Immature natural killer cell (primary cell): ENCODE measurements at regions not wholly inside any gene's neighbourhood (a gene's known extent, or its start where the extent isn't known, plus 50 kb on each side); places are given as distances from the start of the nearest gene placed in this dataset.
"Not testable (repeated sequence)": the region's sequence is repeated elsewhere in the genome, so short reads cannot be mapped to it uniquely, and the experiment has no call there.

ENCODE experiments used
- DNase-seq, 3 donors: peaks; one replicate each; pipeline ENCODE4 v3.0.0; 2022; ENCODE audit warnings: mixed read lengths in 1 of 3
- H3K27ac Mint-ChIP-seq, 6 donors: one replicate each; pipeline ENCODE4 v1.8.0; 2020; ENCODE audit warnings: mixed read lengths in 6 of 6, mild to moderate bottlenecking in 5 of 6, inconsistent platforms in 4 of 6, moderate library complexity in 3 of 6
- H3K27me3 Mint-ChIP-seq, 3 donors: one replicate each; pipeline ENCODE4 v1.8.0; 2020 to 2021; ENCODE audit warnings: low read depth in 3 of 3, mild to moderate bottlenecking in 3 of 3, mixed read lengths in 3 of 3, moderate library complexity in 3 of 3, inconsistent platforms in 1 of 3
- H3K36me3 Mint-ChIP-seq, 3 donors: one replicate each; pipeline ENCODE4 v1.8.0; 2020; ENCODE audit warnings: mixed read lengths in 3 of 3, inconsistent platforms in 2 of 3, mild to moderate bottlenecking in 2 of 3
- H3K4me1 Mint-ChIP-seq, 2 donors: one replicate each; pipeline ENCODE4 v1.8.0; 2020; ENCODE audit warnings: inconsistent platforms in 2 of 2, mild to moderate bottlenecking in 2 of 2, mixed read lengths in 2 of 2, moderate library complexity in 1 of 2
- H3K4me3 Mint-ChIP-seq, 5 donors: one replicate each; pipeline ENCODE4 v1.8.0; 2020; ENCODE audit warnings: mild to moderate bottlenecking in 5 of 5, mixed read lengths in 5 of 5, inconsistent platforms in 3 of 5, moderate library complexity in 3 of 5
- H3K9me3 Mint-ChIP-seq, 6 donors: one replicate each; pipeline ENCODE4 v1.8.0; 2020; ENCODE audit warnings: mild to moderate bottlenecking in 6 of 6, mixed read lengths in 6 of 6, inconsistent platforms in 4 of 6, moderate library complexity in 3 of 6

DNA sequence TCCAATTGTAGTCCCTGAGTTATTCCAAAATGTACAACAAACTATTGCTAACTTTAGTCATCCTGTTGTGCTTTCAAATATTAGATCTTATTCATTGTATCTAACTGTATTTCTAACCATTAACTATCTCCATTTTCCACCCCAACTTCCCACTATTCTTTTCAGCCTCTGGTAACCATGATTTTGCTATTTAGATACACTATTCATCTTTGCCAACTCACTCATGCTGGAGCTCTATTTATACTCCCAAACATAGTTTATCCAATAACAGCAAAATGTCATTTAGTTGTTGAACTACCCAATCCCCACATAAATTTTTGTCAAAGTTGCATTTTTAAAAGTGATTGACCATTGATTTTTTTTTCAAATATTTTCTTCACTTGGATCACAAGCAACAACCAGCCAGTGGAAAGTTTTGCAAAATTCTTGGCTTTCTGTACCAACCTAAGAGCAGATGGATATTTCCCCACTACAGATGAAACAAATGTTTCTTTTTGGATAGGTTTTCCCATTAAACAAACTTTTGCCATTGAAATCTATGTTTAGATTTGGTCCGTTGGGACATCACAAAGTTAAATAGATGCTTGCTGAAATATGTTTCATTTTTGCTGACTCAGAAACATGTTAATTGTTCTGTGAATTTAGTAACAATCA is 866.0 kb downstream of the LTN1 start:
- no peaks in the 10 kb centered on the region for H3K27me3 Mint-ChIP-seq
- no peak overlapping the region for H3K27ac Mint-ChIP-seq
- DNase-seq, result no peak
- no peak overlapping the region for H3K4me3 Mint-ChIP-seq
- H3K4me1 Mint-ChIP-seq, result no peaks in the 10 kb centered on the region
- no peaks in the 10 kb centered on the region for H3K36me3 Mint-ChIP-seq
- H3K9me3 Mint-ChIP-seq, result peaks cover 0 to 11% (median 8%) of the 10 kb centered on the region in 6 donors

DNA sequence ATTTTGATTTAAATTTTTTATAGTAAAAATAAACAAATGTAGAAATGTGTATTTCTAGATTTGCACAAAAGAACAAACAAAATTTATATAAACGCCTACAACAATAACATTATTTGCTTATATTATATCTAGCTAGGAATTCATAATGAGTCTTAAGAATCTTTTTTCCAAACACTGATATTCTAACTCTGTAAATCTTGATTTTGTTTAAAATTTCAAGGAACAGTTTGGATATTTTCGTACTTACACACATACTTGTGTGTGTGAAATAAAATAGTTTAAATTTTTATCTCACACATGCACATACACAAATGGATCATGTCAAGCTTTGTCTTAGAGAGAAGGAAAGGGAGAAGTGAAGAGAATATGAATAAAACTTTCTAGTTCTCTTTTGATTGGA is 868.1 kb downstream of the LTN1 start:
- H3K4me3 Mint-ChIP-seq, result no peak overlapping the region
- no peaks in the 10 kb centered on the region for H3K27me3 Mint-ChIP-seq
- DNase-seq, result no peak
- H3K4me1 Mint-ChIP-seq, result no peaks in the 10 kb centered on the region
- H3K36me3 Mint-ChIP-seq, result no peaks in the 10 kb centered on the region
- peaks cover 0 to 7% (median 2%) of the 10 kb centered on the region in 6 donors for H3K9me3 Mint-ChIP-seq
- no peak overlapping the region for H3K27ac Mint-ChIP-seq

DNA sequence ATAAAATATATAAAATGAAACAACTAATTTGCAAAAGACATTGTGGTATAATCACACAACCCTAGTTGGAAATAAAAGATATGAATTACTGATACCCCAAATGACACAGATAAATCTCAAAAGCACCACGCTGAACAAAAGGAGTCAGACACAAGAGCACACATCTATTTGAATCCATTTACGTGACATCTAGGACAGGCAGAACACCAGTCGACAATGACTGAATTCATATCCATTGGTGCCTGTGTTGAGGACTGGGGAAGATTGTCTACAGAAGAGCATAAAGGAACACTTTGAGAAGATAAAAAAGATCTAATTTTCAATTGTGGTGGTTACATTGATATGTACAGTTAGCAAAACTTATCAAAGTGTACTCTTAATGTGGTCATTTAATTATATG is 874.1 kb downstream of the LTN1 start:
- Mint-ChIP-seq H3K4me1 (no peaks in the 10 kb centered on the region), H3K36me3 (no peaks in the 10 kb centered on the region)

DNA sequence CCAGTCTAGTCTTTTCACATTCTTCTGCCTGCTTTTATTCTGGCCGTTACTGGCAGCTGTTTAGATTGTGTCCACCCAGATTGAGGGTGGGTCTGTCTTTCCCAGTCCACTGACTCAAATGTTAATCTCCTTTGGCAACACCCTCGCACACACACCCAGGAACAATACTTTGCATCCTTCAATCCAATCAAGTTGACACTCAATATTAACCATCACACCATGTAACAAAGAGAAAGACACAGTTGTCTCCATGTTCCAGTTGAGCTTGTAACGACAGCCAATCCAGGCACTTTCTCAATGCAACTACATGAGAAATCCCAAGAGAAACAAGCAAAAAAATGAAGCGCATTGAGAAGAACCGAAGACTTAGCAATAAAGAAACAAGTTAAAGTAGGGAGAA is 877.7 kb downstream of the LTN1 start:
- not testable (repeated sequence) for H3K4me3 Mint-ChIP-seq, H3K36me3 Mint-ChIP-seq, H3K27ac Mint-ChIP-seq

More for the DNA sequence above, 874.1 kb downstream of the LTN1 start:
- no peak for DNase-seq
- H3K4me3 Mint-ChIP-seq, result no peak overlapping the region
- H3K9me3 Mint-ChIP-seq, result peaks cover 0 to 4% (median 3%) of the 10 kb centered on the region in 6 donors
- no peaks in the 10 kb centered on the region for H3K27me3 Mint-ChIP-seq
- H3K27ac Mint-ChIP-seq, result no peak overlapping the region

DNA sequence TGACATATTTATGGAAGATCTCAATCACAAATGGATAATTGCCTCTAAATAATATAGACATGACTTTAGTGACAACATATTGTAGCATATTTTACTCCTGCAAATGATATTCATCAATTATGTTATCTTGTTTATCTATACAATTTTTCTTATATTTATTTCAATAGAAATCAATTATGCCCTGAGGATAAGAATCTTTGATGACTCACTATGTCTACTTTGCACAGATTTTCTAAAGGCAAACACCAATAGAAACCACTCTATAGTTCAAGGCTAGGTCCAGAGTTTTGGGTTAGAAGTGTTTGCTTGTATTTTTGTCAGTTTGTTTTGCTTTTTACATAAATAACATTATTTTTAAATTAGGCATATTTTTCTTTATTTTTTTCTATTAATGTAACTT is 879.0 kb downstream of the LTN1 start:
- Mint-ChIP-seq H3K9me3 (peaks cover 0 to 18% (median 4%) of the 10 kb centered on the region in 6 donors), H3K27ac (no peak overlapping the region), H3K4me1 (no peaks in the 10 kb centered on the region), H3K36me3 (no peaks in the 10 kb centered on the region), H3K4me3 (no peak overlapping the region), H3K27me3 (no peaks in the 10 kb centered on the region)
- no peak for DNase-seq

More for the DNA sequence above, 877.7 kb downstream of the LTN1 start:
- H3K27me3 Mint-ChIP-seq, H3K4me1 Mint-ChIP-seq, DNase-seq: not testable (repeated sequence)
- H3K9me3 Mint-ChIP-seq, result peaks cover 2 to 18% (median 3%) of the 10 kb centered on the region in 6 donors

DNA sequence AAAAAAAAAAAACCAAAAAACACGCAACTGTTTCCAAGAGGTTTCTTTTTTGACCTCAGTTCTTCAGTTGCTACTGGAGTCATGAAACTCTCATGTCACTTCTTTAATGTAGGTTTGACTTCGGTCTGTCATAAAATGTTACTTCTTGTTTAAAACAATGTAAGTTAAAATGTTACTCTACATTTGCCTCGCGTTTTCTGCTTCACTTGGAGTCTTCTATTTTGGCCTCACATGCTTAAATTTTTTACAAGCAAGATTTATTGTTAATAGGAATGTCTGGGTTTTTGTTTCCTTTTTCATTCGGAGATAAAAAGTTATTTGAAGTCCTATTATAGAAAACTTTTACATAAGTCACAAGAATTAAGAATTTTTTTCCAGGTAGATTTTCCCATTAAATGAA is 880.2 kb downstream of the LTN1 start:
- Mint-ChIP-seq H3K4me3 (no peak overlapping the region), H3K36me3 (no peaks in the 10 kb centered on the region), H3K9me3 (peaks cover 0 to 18% (median 5%) of the 10 kb centered on the region in 6 donors), H3K4me1 (no peaks in the 10 kb centered on the region), H3K27ac (no peak overlapping the region), H3K27me3 (no peaks in the 10 kb centered on the region)
- DNase-seq, result no peak

DNA sequence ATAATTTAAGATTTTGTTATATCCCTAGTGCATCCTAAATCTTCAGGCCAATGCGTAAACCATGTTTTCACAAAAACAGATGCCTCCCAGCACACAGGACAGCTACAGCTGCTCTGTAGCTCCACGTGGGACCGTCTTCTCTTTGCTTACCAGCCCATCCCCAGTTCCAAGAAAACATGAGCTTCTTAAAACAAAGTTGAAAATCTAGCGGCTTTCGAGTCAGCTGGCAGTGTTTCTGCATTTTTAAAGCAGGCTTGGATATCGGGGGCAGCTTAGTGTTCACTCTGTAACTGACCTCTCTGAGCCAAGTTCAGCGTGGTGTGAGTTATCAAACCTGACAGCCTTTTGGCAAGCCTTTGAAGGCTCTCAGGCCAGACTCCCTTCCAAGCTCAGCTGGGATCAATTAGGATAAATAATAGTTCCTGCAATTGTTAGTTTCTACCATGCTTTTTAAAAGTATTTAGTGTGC is 881.5 kb downstream of the LTN1 start:
- Mint-ChIP-seq H3K27me3 (no peaks in the 10 kb centered on the region), H3K4me3 (no peak overlapping the region), H3K27ac (no peak overlapping the region), H3K4me1 (no peaks in the 10 kb centered on the region), H3K36me3 (no peaks in the 10 kb centered on the region), H3K9me3 (peaks cover 0 to 28% (median 5%) of the 10 kb centered on the region in 6 donors)
- DNase-seq, result no peak

DNA sequence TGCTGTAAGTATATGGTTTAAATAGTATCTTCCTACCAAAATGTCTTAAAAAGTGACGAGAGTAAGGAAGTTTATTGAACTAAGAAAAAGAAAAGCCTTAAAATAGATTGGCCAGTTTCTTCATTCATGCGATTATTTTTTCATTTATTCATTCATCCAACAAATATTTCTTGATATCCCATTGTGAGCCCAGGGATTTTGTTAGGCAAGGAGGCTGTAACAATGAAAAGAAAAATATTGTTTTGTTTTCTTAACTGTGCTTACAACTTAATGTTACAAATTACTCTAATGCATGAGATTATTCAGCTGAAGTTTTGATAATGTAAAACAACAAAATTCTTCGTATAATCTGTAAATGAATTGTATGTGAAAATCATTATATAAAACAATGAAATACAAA is 882.0 kb downstream of the LTN1 start:
- no peak for DNase-seq
- Mint-ChIP-seq H3K36me3 (no peaks in the 10 kb centered on the region), H3K27me3 (no peaks in the 10 kb centered on the region), H3K9me3 (peaks cover 0 to 26% (median 4%) of the 10 kb centered on the region in 6 donors), H3K4me3 (no peak overlapping the region), H3K27ac (no peak overlapping the region), H3K4me1 (no peaks in the 10 kb centered on the region)

DNA sequence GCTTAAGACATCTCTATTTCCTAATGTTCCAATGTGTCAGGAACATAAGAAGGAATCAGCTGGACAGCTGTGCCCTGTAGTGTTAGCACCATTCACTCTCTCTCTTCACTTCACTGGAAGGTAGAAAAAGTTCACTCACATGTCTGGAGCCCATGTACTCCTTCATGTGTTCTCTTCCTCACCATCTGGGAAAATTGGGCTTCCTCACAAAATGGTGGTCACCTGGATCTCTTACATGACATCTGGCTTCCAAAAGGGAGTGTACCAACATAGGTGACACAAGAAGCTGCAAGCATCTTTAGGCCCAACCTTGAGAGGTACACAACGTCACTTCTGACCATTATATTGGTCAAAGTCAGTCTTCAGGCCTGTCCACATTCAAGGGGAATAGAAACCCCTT is 882.6 kb downstream of the LTN1 start:
- no peak for DNase-seq
- Mint-ChIP-seq H3K36me3 (no peaks in the 10 kb centered on the region), H3K27me3 (no peaks in the 10 kb centered on the region), H3K9me3 (peaks cover 0 to 24% (median 3%) of the 10 kb centered on the region in 6 donors), H3K4me3 (no peak overlapping the region), H3K27ac (no peak overlapping the region), H3K4me1 (no peaks in the 10 kb centered on the region)

DNA sequence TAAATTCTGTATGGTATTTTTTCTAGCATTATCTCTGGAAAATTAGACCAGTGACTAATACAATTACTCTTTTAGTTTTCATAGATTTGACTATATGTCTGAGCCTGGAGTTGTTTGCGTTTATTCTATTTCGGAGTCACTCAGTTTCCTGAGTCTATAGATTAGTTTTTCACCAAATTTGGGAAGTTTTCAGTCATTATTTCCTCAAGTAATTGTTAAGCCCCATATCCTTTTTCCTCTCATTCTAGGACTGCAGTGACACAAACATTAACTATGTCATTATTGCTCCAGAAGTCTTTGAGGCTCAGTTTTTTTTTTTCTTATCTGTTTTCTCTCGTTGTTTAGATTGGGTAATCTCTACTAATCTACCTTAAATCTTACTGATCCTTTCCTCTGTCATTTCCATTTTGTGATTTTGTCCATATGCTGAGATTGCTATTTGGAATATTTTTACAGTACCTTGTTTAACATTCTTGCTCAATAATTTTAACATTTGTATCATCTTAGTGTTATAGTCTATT is 886.2 kb downstream of the LTN1 start:
- peaks cover 0 to 2% (median 0%) of the 10 kb centered on the region in 3 donors for H3K27me3 Mint-ChIP-seq
- H3K36me3 Mint-ChIP-seq, result no peaks in the 10 kb centered on the region
- no peak overlapping the region for H3K27ac Mint-ChIP-seq
- H3K4me1 Mint-ChIP-seq, result no peaks in the 10 kb centered on the region
- no peak for DNase-seq
- H3K4me3 Mint-ChIP-seq, result no peak overlapping the region
- peaks cover 0 to 18% (median 3%) of the 10 kb centered on the region in 6 donors for H3K9me3 Mint-ChIP-seq

DNA sequence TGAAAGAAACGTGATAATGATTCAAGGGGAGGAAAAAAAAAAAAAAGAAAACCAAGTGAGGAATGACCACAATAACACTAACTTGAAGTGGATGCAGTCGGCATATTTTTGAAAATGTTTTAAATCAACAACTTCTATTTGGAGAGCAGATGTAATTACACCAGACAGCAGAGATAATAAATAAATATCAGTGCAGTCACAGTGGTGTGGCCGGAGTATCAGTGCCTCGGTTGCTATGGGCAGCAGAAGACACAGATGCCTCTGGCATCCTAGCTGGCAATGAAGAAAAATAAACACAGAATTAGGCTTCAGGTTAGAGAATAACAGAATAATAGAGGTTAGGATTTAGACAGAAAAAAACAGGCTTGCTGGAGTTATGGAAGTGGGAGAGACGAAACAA is 888.3 kb downstream of the LTN1 start:
- Mint-ChIP-seq H3K9me3 (peaks cover 0 to 14% (median 1%) of the 10 kb centered on the region in 6 donors), H3K27me3 (peaks cover 0 to 2% (median 0%) of the 10 kb centered on the region in 3 donors), H3K4me1 (no peaks in the 10 kb centered on the region), H3K27ac (no peak overlapping the region), H3K4me3 (no peak overlapping the region), H3K36me3 (no peaks in the 10 kb centered on the region)
- no peak for DNase-seq

DNA sequence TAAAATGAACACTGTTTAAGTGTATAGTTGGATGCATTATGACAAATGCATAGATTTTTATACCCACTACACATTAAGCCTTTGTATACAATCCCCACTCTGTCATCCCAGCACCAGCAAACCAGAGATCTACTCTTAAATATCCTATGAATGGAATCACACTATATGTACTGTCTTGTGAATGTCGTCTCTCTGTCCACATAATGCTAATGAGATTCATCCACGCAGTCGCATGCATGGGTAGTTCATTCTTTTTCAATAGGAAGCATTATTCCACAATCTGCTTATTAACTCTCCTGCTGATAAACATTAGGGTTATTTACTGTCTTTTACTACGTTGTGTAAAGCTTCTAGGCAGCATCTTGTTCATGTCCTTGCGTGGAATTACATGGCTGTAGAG is 892.3 kb downstream of the LTN1 start:
- H3K4me3 Mint-ChIP-seq, result no peak overlapping the region
- H3K27me3 Mint-ChIP-seq, result peaks cover 0 to 2% (median 0%) of the 10 kb centered on the region in 3 donors
- no peaks in the 10 kb centered on the region for H3K4me1 Mint-ChIP-seq
- DNase-seq, result no peak
- H3K9me3 Mint-ChIP-seq, result peaks cover 0 to 4% (median 0%) of the 10 kb centered on the region in 6 donors
- H3K36me3 Mint-ChIP-seq, result no peaks in the 10 kb centered on the region
- H3K27ac Mint-ChIP-seq, result no peak overlapping the region

DNA sequence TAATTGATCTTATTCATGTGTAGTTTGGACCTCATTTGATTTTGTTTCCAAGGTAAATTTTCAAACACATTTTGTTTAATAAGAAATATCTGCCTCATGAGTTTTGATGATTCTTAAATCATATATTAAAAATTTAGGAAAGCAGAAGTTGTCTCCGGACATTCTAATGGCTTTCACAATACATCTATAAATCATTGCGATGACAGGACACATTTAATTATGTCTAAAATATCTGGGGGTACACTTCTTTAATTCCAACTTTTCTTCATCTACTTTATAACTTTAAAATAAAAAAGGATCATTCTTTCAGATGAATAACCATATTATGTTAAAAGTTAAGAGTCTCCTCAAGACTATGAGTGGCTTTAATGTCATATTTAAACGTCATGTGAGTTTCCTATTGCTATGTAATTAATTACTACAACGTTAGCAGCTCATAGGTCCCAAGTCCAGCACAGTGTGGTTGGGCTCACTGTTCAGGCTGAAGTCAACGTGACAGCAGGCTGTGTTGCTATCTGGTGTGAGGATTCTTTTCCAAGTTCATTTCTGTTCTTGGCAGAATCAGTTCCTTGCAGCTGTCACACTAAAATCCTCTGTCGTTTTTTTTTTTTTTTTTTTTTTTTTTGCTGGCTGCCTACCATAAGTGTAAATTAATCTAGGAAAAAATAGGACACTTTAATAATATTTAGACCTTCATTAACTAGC is 893.5 kb downstream of the LTN1 start:
- H3K4me3 Mint-ChIP-seq, result no peak overlapping the region
- DNase-seq, result no peak
- no peak overlapping the region for H3K27ac Mint-ChIP-seq
- peaks cover 0 to under 1% (median 0%) of the 10 kb centered on the region in 3 donors for H3K27me3 Mint-ChIP-seq
- H3K4me1 Mint-ChIP-seq, result no peaks in the 10 kb centered on the region
- H3K9me3 Mint-ChIP-seq, result peaks cover 0 to 3% (median under 1%) of the 10 kb centered on the region in 6 donors
- H3K36me3 Mint-ChIP-seq, result no peaks in the 10 kb centered on the region

DNA sequence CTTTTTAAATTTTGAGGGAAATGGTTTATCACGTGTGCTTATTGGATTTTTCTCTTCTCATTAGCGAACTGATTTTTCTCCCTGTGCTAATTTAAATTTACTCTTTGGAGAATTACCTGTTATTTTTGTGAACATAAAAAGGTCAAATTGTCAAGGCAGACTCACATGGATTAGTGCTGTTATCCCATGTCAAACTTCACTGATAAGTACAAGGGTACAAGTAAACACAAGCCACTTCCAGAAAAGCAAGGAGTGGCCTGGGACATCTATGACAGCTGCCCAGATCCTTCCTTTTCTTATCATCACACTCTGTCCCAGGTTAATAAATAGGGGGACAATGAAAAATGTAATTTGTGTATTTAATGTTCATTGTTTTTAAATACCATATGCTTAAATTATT is 901.2 kb downstream of the LTN1 start:
- no peaks in the 10 kb centered on the region for H3K36me3 Mint-ChIP-seq
- DNase-seq, result no peak
- no peak overlapping the region for H3K4me3 Mint-ChIP-seq
- no peaks in the 10 kb centered on the region for H3K4me1 Mint-ChIP-seq
- no peak overlapping the region for H3K27ac Mint-ChIP-seq
- peaks cover 0 to 18% (median 5%) of the 10 kb centered on the region in 6 donors for H3K9me3 Mint-ChIP-seq
- peaks cover 0 to 4% (median 3%) of the 10 kb centered on the region in 3 donors for H3K27me3 Mint-ChIP-seq
